ENCODE measurements at regions not wholly inside any gene's neighbourhood (a gene's known extent, or its start where the extent isn't known, plus 50 kb on each side); places are given as distances from the start of the nearest gene placed in this dataset.

GRCh38 chr6:153705429-153705828 lies 333.6 kb upstream of the OPRM1 start:
- Histone ChIP-seq H2AFZ (ENCODE audit: low read depth, low read length) (no peak overlapping the region), H3K27me3 (ENCODE audit: control insufficient read depth in 2 of 2, insufficient read depth in 2 of 2, low read length in 2 of 2) (no peaks in the 10 kb centered on the region), H3K9ac (ENCODE audit: insufficient read depth in 1 of 2, low read depth in 2 of 2, low read length in 2 of 2) (no peak overlapping the region), H3K4me3 (no peak overlapping the region), H3K36me3 (ENCODE audit: control insufficient read depth, insufficient read depth, low read length) (no peaks in the 10 kb centered on the region), H3K9me3 (replicated peaks; ENCODE audit: control insufficient read depth, insufficient read depth, low read depth, low read length) (no peaks in the 10 kb centered on the region; the same call in 1 of the 2 replicates), H3K27ac (ENCODE audit: extremely low read depth, low read depth, low read length) (no peak overlapping the region), H3K79me2 (ENCODE audit: control insufficient read depth, insufficient read depth, low read length) (no peaks in the 10 kb centered on the region), H4K20me1 (replicated peaks; ENCODE audit: control insufficient read depth, insufficient read depth, low read length) (no peaks in the 10 kb centered on the region), H3K4me2 (ENCODE audit: insufficient read depth, low read length) (no peak overlapping the region), H3K9me1 (ENCODE audit: control insufficient read depth, insufficient read depth, low read length) (no peaks in the 10 kb centered on the region), H3K4me1 (replicated peaks in 1 of 2; ENCODE audit: control insufficient read depth in 2 of 2, insufficient read depth in 2 of 2, low read length in 2 of 2) (no peaks in the 10 kb centered on the region)
- DNase-seq (ENCODE audit: extremely low read depth in 1 of 4, low spot score in 3 of 4), result no peak
- no peak for ATAC-seq
- in situ Hi-C loops (cut with MboI), result no loop called here
- CTCF ChIA-PET (ENCODE audit: low intra/inter-chr PET ratio), result no interaction called here
- POLR2A ChIA-PET, result interaction anchor here (0.6 kb wide), 1 partner anchor 11 kb away, joined by 3 read pairs; no protein-coding TSS in a partner anchor
- intact Hi-C loops (cut with micrococcal nuclease), result no loop called here
- BruUV-seq (replicated peaks), result no TSS peak
- FAIRE-seq, result no peak
- TF ChIP-seq GABPA (tag; conservative IDR thresholded peaks at IDR 0.05; ENCODE audit: low read depth) (no peak), CBX3 (IDR thresholded peaks at IDR 0.05; ENCODE audit: borderline replicate concordance in 1 of 2, low read length in 2 of 2) (0 out of 3 replicates have a peak, but pooled peaks of 1 of the 2 experiments have one; percentile 35)

GRCh38 chr6:153702671-153703070 lies 336.4 kb upstream of the OPRM1 start:
- POLR2A ChIA-PET, result no interaction called here
- TF ChIP-seq TEAD1 (CRISPR knock-in tag; IDR thresholded peaks at IDR 0.05) (no peak), ATF7 (IDR thresholded peaks at IDR 0.05) (no peak), ZNF668 (CRISPR knock-in tag; IDR thresholded peaks at IDR 0.05) (no peak), E2F4 (CRISPR knock-in tag; IDR thresholded peaks at IDR 0.05; ENCODE audit: low read depth) (no peak)
- Histone ChIP-seq H3K4me1 (replicated peaks in 1 of 2; ENCODE audit: control insufficient read depth in 2 of 2, insufficient read depth in 2 of 2, low read length in 2 of 2) (no peaks in the 10 kb centered on the region), H3K27ac (ENCODE audit: extremely low read depth, low read depth, low read length) (no peak overlapping the region), H3K4me2 (ENCODE audit: insufficient read depth, low read length) (no peak overlapping the region), H3K27me3 (ENCODE audit: control insufficient read depth in 2 of 2, insufficient read depth in 2 of 2, low read length in 2 of 2) (no peaks in the 10 kb centered on the region), H3K36me3 (ENCODE audit: control insufficient read depth, insufficient read depth, low read length) (no peaks in the 10 kb centered on the region), H2AFZ (ENCODE audit: low read depth, low read length) (no peak overlapping the region), H3K79me2 (ENCODE audit: control insufficient read depth, insufficient read depth, low read length) (no peaks in the 10 kb centered on the region), H3K9me1 (ENCODE audit: control insufficient read depth, insufficient read depth, low read length) (no peaks in the 10 kb centered on the region), H3K9me3 (replicated peaks; ENCODE audit: control insufficient read depth, insufficient read depth, low read depth, low read length) (no peaks in the 10 kb centered on the region), H3K9ac (ENCODE audit: insufficient read depth in 1 of 2, low read depth in 2 of 2, low read length in 2 of 2) (no peak overlapping the region), H4K20me1 (replicated peaks; ENCODE audit: control insufficient read depth, insufficient read depth, low read length) (no peaks in the 10 kb centered on the region), H3K4me3 (no peak overlapping the region)
- DNase-seq (ENCODE audit: extremely low read depth in 1 of 4, low spot score in 3 of 4) (no peak), FAIRE-seq (no peak), ATAC-seq (no peak)
- intact Hi-C loops (cut with micrococcal nuclease) (no loop called here), in situ Hi-C loops (cut with MboI) (no loop called here)
- no TSS peak for BruUV-seq (replicated peaks)
- CTCF ChIA-PET (ENCODE audit: low intra/inter-chr PET ratio), result no interaction called here
- 7% methylated on average over 2 of the region's 2 CpGs for WGBS (ENCODE audit: insufficient coverage, low coverage, missing lambda C conversion rate)
